HepG2 (cell line): ENCODE measurements at regions not wholly inside any gene's neighbourhood (a gene's known extent, or its start where the extent isn't known, plus 50 kb on each side); places are given as distances from the start of the nearest gene placed in this dataset.
A peak's percentile ranks its signal among the peaks of the same experiment; 100 is the strongest.

Source experiments
- ATAC-seq: fragments of 200-7000 bp; cut with Tn5 transposase; 3 replicates; pipeline ENCODE4 v1.9.1; 2020; ENCODE audit warnings: mild to moderate bottlenecking, moderate library complexity
- BruUV-seq: library from RNA; stranded (reverse); fragments of 400-500 nt; replicated peaks from 2 replicates; lab custom pipeline; 2021; lab: Mats Ljungman, UMichigan
- CTCF ChIA-PET: fragments of 300-600 bp; formaldehyde crosslinking; extraction: SDS; loops from one replicate; lab custom pipeline; 2021; ENCODE audit warnings: low total read pairs, inconsistent platforms, low intra/inter-chr PET ratio; lab: Yijun Ruan, JAX
- POLR2A ChIA-PET: fragments of 350-600 bp; sonication (Branson Sonifier 250); formaldehyde crosslinking; loops from one replicate; lab custom pipeline; 2020; ENCODE audit warnings: antibody characterized with exemption, inconsistent platforms; lab: Yijun Ruan, JAX
- DNase-seq: peaks from one replicate; pipeline ENCODE4 v3.0.0-alpha.2; 2015; ENCODE audit warnings: low spot score
- FAIRE-seq: peaks from 3 replicates; lab custom pipeline; 2011; peaks lifted over from hg19 to GRCh38; lab: Jason Lieb, UNC
- H2AFZ ChIP-seq: one replicate; pipeline ENCODE4 v1.6.1; 2011; ENCODE audit warnings: low read length, inconsistent platforms
- H3K27ac ChIP-seq: fragments of 300-600 bp; 3 replicates; pipeline ENCODE4 v1.8.0; 2011; ENCODE audit warnings: mixed run types, mild to moderate bottlenecking, mixed read lengths, low read length, inconsistent platforms; ENCODE audit not compliant: insufficient read depth; ENCODE audit errors: extremely low read length
- H3K27me3 ChIP-seq, 2 experiments: fragments of 200-600 bp in 1 of 2; 2 replicates in 1 of 2; 3 replicates in 1 of 2; pipeline versions ENCODE4 v1.6.0 to v1.8.0; 2011; ENCODE audit warnings: low read length in 2 of 2, mild to moderate bottlenecking in 2 of 2, moderate library complexity in 2 of 2, inconsistent platforms in 1 of 2; ENCODE audit not compliant: insufficient read depth in 2 of 2, control insufficient read depth in 1 of 2
- H3K36me3 ChIP-seq, 2 experiments: fragments of 200-600 bp in 1 of 2; replicated peaks in 1 of 2; 2 replicates in 1 of 2; 3 replicates in 1 of 2; pipeline versions ENCODE4 v1.5.1 to v1.8.0; 2011; ENCODE audit warnings: low read length in 2 of 2, inconsistent platforms in 1 of 2; ENCODE audit not compliant: insufficient read depth in 2 of 2, control insufficient read depth in 1 of 2
- H3K4me1 ChIP-seq: 2 replicates; pipeline ENCODE4 v1.5.1; 2012; ENCODE audit warnings: low read length, inconsistent platforms; ENCODE audit not compliant: insufficient read depth
- H3K4me2 ChIP-seq: 2 replicates; pipeline ENCODE4 v1.6.0; 2011; ENCODE audit warnings: low read depth, low read length, inconsistent platforms
- H3K4me3 ChIP-seq, 3 experiments: fragments of 200-600 bp in 1 of 3; sonication (generic), shearing (Covaris generic) in 1 of 3; replicated peaks in 1 of 3; 2 replicates each; pipeline ENCODE4 v1.5.1; 2011 to 2016; ENCODE audit warnings: low read length in 3 of 3, inconsistent platforms in 2 of 3, low read depth in 2 of 3, mild to moderate bottlenecking in 2 of 3, control low read depth in 1 of 3, mixed read lengths in 1 of 3; ENCODE audit not compliant: insufficient read depth in 1 of 3
- H3K79me2 ChIP-seq: one replicate; pipeline ENCODE4 v1.6.1; 2011; ENCODE audit warnings: low read length, inconsistent platforms; ENCODE audit not compliant: insufficient read depth
- H3K9ac ChIP-seq: 2 replicates; pipeline ENCODE4 v1.6.0; 2011; ENCODE audit warnings: mild to moderate bottlenecking, low read depth, low read length, inconsistent platforms; ENCODE audit not compliant: insufficient read depth
- H3K9me3 ChIP-seq: 2 replicates; pipeline ENCODE4 v1.5.1; 2012; ENCODE audit warnings: mild to moderate bottlenecking, low read length
- H4K20me1 ChIP-seq: 2 replicates; pipeline ENCODE4 v1.6.0; 2011; ENCODE audit warnings: inconsistent platforms, mild to moderate bottlenecking, low read length, moderate library complexity; ENCODE audit not compliant: insufficient read depth
- CTCF ChIP-seq: sonication (generic); formaldehyde crosslinking; IDR thresholded peaks from 2 replicates; pipeline ENCODE4 v1.5.0; 2020; ENCODE audit warnings: mild to moderate bottlenecking, missing genetic modification reagents, moderate library complexity
- E2F1 ChIP-seq: sonication (generic); formaldehyde crosslinking; IDR thresholded peaks from 2 replicates; pipeline ENCODE4 v1.5.0; 2020; ENCODE audit warnings: missing genetic modification reagents
- GABPA ChIP-seq, 2 experiments: IDR thresholded peaks; 2 replicates each; pipeline ENCODE4 v1.6.1; 2011 to 2016; ENCODE audit warnings: low read depth in 2 of 2, low read length in 1 of 2, missing biosample characterization in 1 of 2, missing genetic modification characterization in 1 of 2
- HMG20B ChIP-seq: conservative IDR thresholded peaks from 2 replicates; pipeline ENCODE4 v1.6.1; 2016; ENCODE audit warnings: missing genetic modification reagents, missing compliant biosample characterization
- TAF15 ChIP-seq: fragments of 200-400 bp; formaldehyde crosslinking; IDR thresholded peaks from one replicate; pipeline ENCODE4 v1.6.1; 2018; ENCODE audit warnings: mild to moderate bottlenecking, low read depth, low read length; ENCODE audit not compliant: poor library complexity, severe bottlenecking
- ZNF280D ChIP-seq: sonication (generic); formaldehyde crosslinking; IDR thresholded peaks from 2 replicates; pipeline ENCODE4 v1.5.1; 2020; ENCODE audit warnings: mild to moderate bottlenecking, missing genetic modification reagents
- WGBS: methylation state at CpG from one replicate; pipeline ENCODE4 v1.1.6; 2017; ENCODE audit warnings: low lambda C conversion rate; 5-methylcytosine and 5-hydroxymethylcytosine counted together
- in situ Hi-C: cut with HindIII; loops from 2 replicates; pipeline ENCODE4 v1.10.0; 2017; ENCODE audit warnings: low pct_unique_long_range_greater_than_20kb; ENCODE audit not compliant: extremely low pct_ligation_motif_present
- intact Hi-C: fragments of 100-400 bp; cut with micrococcal nuclease; formaldehyde crosslinking; loops from one replicate; pipeline ENCODE4 v1.10.0; 2022; ENCODE audit not compliant: unreplicated experiment

GRCh38 chr2:175621821-175622220 is 380.2 kb downstream of the LNPK start:
- POLR2A ChIA-PET: interaction anchor here (0.6 to 1.4 kb wide), 2 partner anchors 16 to 27 kb away, joined by 3 to 4 read pairs; no protein-coding TSS in a partner anchor
- Histone ChIP-seq H3K9me3 (no peaks in the 10 kb centered on the region), H3K27me3 (no peaks in the 10 kb centered on the region), H4K20me1 (no peaks in the 10 kb centered on the region), H3K27ac (no peak overlapping the region), H3K4me3 (no peak overlapping the region)
- peak; percentile 68 for ATAC-seq
- CTCF ChIA-PET: no interaction called here
- WGBS: 58% methylated on average over 2 of the region's 2 CpGs
- TF ChIP-seq TAF15: no peak
- no peak for TF ChIP-seq GABPA (IDR thresholded peaks at IDR 0.05; ENCODE audit: low read depth, low read length)
- TF ChIP-seq GABPA (CRISPR knock-in tag; IDR thresholded peaks at IDR 0.05; ENCODE audit: low read depth): peak; percentile 17; the same call in 1 of the 2 replicates
- peak; percentile 33; the same call in 1 of the 2 replicates for TF ChIP-seq CTCF (CRISPR knock-in tag)
- TF ChIP-seq, all 625 proteins: peak for 2
- no peak overlapping the region for H3K4me2 ChIP-seq
- intact Hi-C loops (no loop called here), in situ Hi-C loops (no loop called here)
- no TSS peak for BruUV-seq
- DNase-seq: no peak
- no peaks in the 10 kb centered on the region; a peak in 1 of 5 replicates for H3K36me3 ChIP-seq
- FAIRE-seq: no peak
- H3K9ac ChIP-seq: no peak overlapping the region
- H3K79me2 ChIP-seq: no peaks in the 10 kb centered on the region
- H2AFZ ChIP-seq: no peak overlapping the region
- H3K4me1 ChIP-seq: peaks cover 26% of the 10 kb centered on the region

DNA sequence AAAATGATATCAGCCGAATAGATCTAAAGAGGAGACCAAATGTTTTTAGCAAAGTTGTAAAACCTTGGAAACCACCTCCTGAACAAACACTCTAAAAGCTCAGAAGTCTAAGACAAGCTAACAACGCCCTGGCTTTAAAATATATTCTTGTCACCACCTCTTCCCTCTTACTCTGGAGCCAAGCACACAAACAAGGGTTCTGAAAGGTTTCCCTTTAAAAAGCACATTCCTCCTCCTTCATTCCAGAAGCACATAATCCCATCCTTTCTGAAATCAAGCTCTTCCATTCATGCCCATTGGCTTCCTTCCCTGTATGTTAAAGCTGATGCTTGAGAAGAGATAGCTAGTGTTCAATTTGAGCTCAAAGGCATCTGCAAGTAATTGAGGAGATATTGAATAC is 382.0 kb downstream of the LNPK start:
- TF ChIP-seq E2F1 (CRISPR knock-in tag): no peak
- TF ChIP-seq HMG20B (CRISPR knock-in tag): no peak
- no peak for TF ChIP-seq ZNF280D (CRISPR knock-in tag)
- TF ChIP-seq, all 625 proteins: peak for 0
- peaks cover 16% of the 10 kb centered on the region for H3K4me1 ChIP-seq
- H2AFZ ChIP-seq: no peak overlapping the region
- H3K9ac ChIP-seq: no peak overlapping the region
- H3K4me2 ChIP-seq: no peak overlapping the region
- intact Hi-C loops: no loop called here
- no TSS peak for BruUV-seq
- FAIRE-seq (no peak), DNase-seq (no peak), ATAC-seq (no peak)
- no peaks in the 10 kb centered on the region for H3K79me2 ChIP-seq
- H3K27me3 ChIP-seq: no peaks in the 10 kb centered on the region
- 63% methylated on average over 2 of the region's 2 CpGs for WGBS
- no peak overlapping the region for H3K4me3 ChIP-seq
- POLR2A ChIA-PET: interaction anchor here (1.2 kb wide), 1 partner anchor 11 kb away, joined by 3 read pairs; no protein-coding TSS in a partner anchor
- CTCF ChIA-PET: no interaction called here
- no peaks in the 10 kb centered on the region for H4K20me1 ChIP-seq
- no peak overlapping the region for H3K27ac ChIP-seq
- in situ Hi-C loops: no loop called here
- H3K9me3 ChIP-seq: no peaks in the 10 kb centered on the region
- no peaks in the 10 kb centered on the region; a peak in 1 of 5 replicates for H3K36me3 ChIP-seq
